GM21367 (cell line): ENCODE measurements at regions not wholly inside any gene's neighbourhood (a gene's known extent, or its start where the extent isn't known, plus 50 kb on each side); places are given as distances from the start of the nearest gene placed in this dataset.

Experiments used
- ATAC-seq: cut with Tn5 transposase; IDR thresholded peaks from one replicate; pipeline ENCODE4 v1.9.1; 2021; ENCODE audit not compliant: unreplicated experiment

GRCh38 chr18:77566604-77567003 lies 317.0 kb downstream of the GALR1 start:
- ATAC-seq = no peak

- ATAC-seq = no peak
Measured at GRCh38 chr18:77567205-77567604, 317.6 kb downstream of the GALR1 start.

GRCh38 chr18:77571743-77572142 lies 322.1 kb downstream of the GALR1 start:
- no peak for ATAC-seq

GRCh38 chr18:77572537-77572936 lies 322.9 kb downstream of the GALR1 start:
- ATAC-seq = no peak

- no peak for ATAC-seq
Measured at GRCh38 chr18:77573571-77573970, 323.9 kb downstream of the GALR1 start.

- no peak for ATAC-seq
Measured at GRCh38 chr18:77590943-77591515, 341.4 kb downstream of the GALR1 start.

GRCh38 chr18:77597726-77598125 lies 348.1 kb downstream of the GALR1 start:
- ATAC-seq = no peak

GRCh38 chr18:77600674-77601073 lies 351.0 kb downstream of the GALR1 start:
- ATAC-seq = no peak

GRCh38 chr18:77601567-77601966 lies 351.9 kb downstream of the GALR1 start:
- ATAC-seq = no peak

GRCh38 chr18:77607087-77607486 lies 357.4 kb downstream of the GALR1 start:
- ATAC-seq = no peak

- no peak for ATAC-seq
Measured at GRCh38 chr18:77608807-77609206, 359.2 kb downstream of the GALR1 start.

GRCh38 chr18:77617694-77618093 lies 368.0 kb downstream of the GALR1 start:
- ATAC-seq = no peak

- ATAC-seq = no peak
Measured at GRCh38 chr18:77619525-77619924, 369.9 kb downstream of the GALR1 start.

- ATAC-seq = no peak
Measured at GRCh38 chr18:77622009-77622692, 372.5 kb downstream of the GALR1 start.

- ATAC-seq = no peak
Measured at GRCh38 chr18:77632758-77633157, 383.1 kb downstream of the GALR1 start.

- ATAC-seq = no peak
Measured at GRCh38 chr18:77634494-77634893, 384.8 kb downstream of the GALR1 start.

- no peak for ATAC-seq
Measured at GRCh38 chr18:77635451-77635850, 385.8 kb downstream of the GALR1 start.

- ATAC-seq = no peak
Measured at GRCh38 chr18:77635858-77636257, 386.2 kb downstream of the GALR1 start.

GRCh38 chr18:77645170-77645872 lies 395.7 kb downstream of the GALR1 start:
- ATAC-seq = no peak

- no peak for ATAC-seq
Measured at GRCh38 chr18:77647472-77647871, 397.8 kb downstream of the GALR1 start.

- ATAC-seq = no peak
Measured at GRCh38 chr18:77648411-77648810, 398.8 kb downstream of the GALR1 start.

- peak; percentile 90 for ATAC-seq
Measured at GRCh38 chr18:77650799-77651385, 401.2 kb downstream of the GALR1 start.
